HG03439 (cell line): ENCODE measurements at regions not wholly inside any gene's neighbourhood (a gene's known extent, or its start where the extent isn't known, plus 50 kb on each side); places are given as distances from the start of the nearest gene placed in this dataset.
"Not testable (repeated sequence)": the region's sequence is repeated elsewhere in the genome, so short reads cannot be mapped to it uniquely, and the experiment has no call there.

Source experiments
- ATAC-seq: cut with Tn5 transposase; IDR thresholded peaks from one replicate; pipeline ENCODE4 v1.9.1; 2021; ENCODE audit warnings: mild to moderate bottlenecking, moderate library complexity; ENCODE audit not compliant: unreplicated experiment

DNA sequence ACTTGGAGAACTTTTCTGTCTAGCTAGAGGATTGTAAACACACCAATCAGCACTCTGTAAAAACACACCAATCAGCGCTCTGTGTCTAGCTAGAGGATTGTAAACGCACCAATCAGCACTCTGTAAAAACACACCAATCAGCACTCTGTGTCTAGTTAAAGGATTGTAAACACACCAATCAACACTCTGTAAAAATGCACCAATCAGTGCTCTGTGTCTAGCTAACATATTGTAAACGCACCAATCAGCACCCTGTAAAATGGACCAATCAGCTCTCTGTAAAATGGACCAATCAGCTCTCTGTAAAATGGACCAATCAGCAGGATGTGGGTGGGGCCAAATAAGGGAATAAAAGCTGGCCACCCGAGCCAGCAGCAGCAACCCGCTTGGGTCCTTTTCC lies 91.1 kb upstream of the KRAS start:
- ATAC-seq = not testable (repeated sequence)

GRCh38 chr12:25337916-25338315 lies 87.2 kb upstream of the KRAS start:
- no peak for ATAC-seq

- peak; percentile 83 for ATAC-seq
Observed at GRCh38 chr12:25332143-25332542, 81.4 kb upstream of the KRAS start.

DNA sequence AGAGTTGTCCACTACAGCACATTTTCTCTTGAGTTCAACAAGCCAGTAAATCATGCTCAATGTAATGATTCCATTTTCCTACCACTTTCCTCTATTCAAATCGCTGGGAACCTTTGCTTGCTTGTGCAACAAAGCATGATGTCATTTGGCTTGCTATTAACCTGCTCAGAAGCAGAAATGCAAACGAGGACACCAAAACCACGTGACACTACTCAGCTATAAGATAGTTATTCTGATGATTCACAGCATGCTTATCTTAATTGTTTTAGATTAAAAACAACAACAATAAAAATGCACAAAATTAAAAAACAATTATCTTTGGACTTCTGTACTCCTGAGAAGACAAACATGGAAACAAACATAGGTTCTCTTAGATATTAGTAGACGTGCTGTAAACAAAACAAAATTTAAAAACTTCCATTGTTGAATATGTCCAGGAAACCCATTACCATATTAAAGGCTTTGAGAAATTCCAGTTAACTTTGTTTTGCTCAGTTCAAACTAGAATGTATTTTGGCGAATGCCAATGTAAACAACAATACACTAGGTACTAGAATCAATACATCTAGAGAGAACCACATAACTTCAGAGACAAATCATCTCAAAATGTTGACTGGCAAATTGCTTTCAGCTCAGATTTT lies 77.5 kb upstream of the KRAS start:
- no peak for ATAC-seq

GRCh38 chr12:25327321-25327720 lies 76.6 kb upstream of the KRAS start:
- ATAC-seq = no peak

- no peak for ATAC-seq
Observed at GRCh38 chr12:25326326-25326725, 75.6 kb upstream of the KRAS start.

DNA sequence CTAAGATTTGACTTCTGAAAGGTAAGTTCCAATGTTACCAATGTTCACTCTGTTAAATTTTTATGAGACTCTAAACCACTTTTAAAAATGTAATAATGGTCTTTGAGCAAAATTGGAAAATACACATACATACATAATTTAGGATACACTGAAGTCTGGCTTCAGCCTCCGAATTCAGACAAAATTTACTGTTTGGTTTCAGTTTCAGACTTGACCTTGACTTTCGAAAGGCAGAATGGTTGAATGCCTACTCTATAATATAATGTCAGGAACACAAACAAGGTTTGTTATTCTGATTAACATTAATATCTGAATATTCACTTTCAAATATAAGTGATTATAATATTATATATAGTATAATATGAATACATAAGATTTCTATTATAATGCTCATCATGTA lies 74.1 kb upstream of the KRAS start:
- no peak for ATAC-seq

DNA sequence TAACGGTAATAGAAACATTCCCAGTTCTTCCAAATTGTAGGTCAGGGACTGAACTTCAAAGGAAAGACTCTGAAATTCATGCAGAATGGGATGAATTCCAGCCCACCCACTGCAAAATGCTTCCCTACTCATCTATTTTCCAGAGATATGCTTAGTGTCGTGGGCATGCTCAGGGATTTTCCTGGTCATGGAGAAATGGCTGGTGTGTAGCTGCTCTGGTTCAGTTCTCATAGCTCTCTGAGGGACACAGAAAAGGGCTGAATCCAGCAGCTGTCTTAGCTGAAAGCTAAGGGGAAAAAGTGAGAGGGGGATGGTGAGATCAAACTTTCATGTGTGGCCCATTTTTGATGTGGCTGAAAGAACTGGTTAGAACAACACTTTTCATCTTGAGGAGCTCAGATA lies 72.9 kb upstream of the KRAS start:
- no peak for ATAC-seq

DNA sequence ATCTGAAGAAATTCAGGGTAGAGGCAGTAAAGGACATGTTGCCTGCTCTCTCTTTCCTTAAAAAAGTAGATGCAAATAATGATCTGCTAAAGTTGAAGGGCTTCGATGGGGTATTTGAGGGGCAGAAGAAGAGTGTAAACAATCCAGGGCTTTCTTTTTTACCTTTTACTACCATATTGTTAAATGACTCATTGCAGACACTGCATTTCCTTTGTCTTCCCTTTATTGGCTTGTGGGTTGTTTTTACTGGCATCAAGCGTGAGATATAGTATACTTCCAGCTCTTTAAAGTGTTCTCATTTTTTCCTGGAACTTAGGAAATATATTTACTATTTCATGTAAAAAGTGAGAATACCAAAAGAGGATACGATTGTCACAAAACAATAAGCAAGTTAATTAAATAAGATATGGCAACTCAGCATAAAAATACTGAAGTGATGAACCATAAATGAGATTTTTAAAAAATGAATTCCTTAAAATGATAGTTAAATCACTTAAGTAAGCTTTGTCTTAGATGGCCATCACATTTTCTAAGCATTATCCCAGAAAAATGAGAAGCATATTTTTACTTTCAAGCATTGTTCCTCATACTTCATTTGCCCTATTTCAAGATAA lies 72.3 kb upstream of the KRAS start:
- ATAC-seq = no peak

DNA sequence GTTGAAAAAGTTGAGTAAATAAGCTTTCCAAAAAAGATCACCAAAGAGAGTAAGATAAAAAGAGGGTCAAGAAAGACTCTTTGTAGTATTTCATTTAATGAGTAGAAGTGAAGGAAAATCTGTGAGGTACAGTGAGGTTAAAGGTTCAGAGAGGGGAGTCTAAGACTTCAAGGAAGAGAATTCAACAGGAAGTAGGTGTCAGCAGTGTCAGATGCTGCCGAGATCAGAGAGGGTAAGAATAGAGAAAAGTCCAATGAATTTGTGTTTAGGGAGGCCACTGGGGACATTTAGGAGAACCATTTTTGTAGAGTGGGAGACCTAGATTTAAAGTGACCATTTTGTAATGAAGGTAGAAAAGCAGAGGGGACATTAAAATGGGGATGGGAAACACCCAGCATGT lies 71.6 kb upstream of the KRAS start:
- no peak for ATAC-seq

DNA sequence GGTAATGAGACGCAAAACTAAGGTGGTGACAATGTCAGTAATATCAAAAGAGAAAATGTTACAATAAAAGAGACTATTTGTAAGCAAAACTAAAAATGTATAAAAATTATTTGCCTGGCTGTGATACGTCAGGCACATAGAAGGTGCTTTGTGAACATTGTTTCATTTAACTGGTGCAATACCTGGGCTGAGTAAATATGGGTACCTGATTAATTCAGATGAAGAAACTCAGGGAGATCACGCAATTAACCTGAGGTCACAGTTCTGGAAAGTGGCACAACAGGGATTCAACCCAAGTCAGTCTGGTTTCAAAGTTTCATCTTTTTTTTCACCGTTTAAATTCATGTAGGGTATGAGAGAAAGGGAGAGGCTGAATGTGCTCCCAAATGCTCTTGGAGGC lies 71.0 kb upstream of the KRAS start:
- no peak for ATAC-seq

- peak; percentile 66 for ATAC-seq
Observed at GRCh38 chr12:25320123-25321006, 69.6 kb upstream of the KRAS start.

GRCh38 chr12:25319233-25319984 lies 68.7 kb upstream of the KRAS start:
- no peak for ATAC-seq

- no peak for ATAC-seq
Observed at GRCh38 chr12:25317553-25317952, 66.8 kb upstream of the KRAS start.

- no peak for ATAC-seq
Observed at GRCh38 chr12:25315388-25315787, 64.7 kb upstream of the KRAS start.

DNA sequence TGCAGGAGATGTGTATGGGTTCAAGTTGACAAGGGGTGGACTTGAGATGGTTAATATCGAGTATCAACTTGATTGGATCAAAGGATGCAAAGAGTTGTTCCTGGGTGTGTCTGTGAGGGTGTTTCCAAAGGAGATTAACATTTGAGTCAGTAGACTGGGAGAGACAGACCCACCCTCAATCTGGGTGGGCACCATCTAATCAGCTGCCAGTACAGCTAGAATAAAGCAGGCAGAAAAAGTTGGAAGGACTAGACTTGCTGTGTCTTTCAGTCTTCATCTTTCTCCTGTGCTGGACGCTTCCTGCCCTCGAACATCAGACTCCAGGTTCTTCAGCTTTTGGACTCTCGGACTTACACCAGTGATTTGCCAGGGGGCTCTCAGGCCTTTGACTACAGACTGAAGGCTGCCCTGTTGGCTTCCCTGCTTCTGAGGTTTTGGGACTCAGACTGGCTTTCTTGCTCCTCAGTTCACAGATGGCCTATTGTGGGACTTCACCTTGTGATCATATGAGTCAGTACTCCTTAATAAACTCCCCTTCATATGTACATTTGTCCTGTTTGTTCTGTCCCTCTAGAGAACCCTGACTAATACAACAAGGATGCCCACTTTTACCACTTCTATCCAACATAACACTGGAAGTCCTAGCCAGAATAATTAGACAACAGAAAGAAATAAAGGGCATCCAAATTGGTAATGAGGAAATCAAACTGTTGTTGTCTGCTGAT lies 62.7 kb upstream of the KRAS start:
- ATAC-seq = not testable (repeated sequence)

DNA sequence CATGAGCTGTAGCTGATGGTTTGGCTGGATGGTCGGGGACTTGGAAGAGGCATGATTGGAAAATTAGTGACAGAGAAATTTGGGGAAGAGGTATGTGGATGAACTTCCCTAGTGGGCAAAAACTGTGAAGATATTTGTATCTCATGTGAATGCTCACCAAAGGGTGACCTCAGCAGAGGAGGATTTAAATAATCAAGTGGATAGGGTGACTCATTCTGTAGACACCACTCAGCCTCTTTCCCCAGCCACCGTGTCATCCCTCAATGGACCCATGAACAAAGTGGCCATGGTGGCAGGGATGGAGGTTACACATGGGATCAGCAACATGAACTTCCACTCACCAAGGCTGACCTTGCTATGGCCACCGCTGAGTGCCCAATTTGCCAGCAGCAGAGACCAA lies 60.8 kb upstream of the KRAS start:
- ATAC-seq = no peak

DNA sequence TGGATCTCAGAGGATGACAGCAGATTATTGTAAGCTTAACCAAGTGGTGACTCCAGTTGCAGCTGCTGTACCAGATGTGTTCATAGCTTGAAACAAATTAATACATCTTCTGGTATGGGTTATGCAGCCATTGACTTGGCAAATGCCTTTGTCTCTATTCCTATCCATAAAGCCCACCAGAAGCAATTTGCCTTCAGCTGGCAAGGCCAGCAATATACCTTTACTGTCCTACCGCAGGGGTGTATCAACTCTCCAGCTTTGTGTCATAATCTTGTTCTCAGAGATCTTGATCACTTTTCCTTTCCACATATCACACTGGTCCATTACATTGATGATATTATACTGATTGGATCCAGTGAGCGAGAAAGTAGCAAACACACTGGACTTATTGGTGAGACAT lies 59.3 kb upstream of the KRAS start:
- ATAC-seq = not testable (repeated sequence)

GRCh38 chr12:25308756-25309155 lies 58.0 kb upstream of the KRAS start:
- ATAC-seq = no peak

DNA sequence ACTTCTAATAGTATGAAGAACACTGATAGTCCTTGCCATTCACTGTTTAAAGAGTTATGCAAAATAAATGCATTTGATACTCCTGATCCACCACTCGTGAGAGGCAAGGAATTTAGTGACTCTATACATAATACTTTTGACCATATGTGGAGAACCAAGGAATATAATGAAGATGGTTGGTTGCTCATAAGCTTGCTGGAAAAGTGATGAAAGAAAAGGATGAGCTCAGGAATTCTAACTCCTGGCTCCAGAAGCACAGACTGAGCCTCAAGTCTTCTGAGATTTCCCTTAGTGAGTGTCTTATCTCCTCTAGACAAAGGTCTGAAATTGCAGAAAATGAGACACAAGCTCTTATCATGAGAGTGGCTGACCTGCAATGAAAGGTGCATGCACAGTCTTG lies 57.1 kb upstream of the KRAS start:
- no peak for ATAC-seq

GRCh38 chr12:25301798-25302197 lies 51.1 kb upstream of the KRAS start:
- ATAC-seq = no peak
